Activated T-helper 2 cell treated with anti-CD3 and anti-CD28 coated beads, Interferon-gamma antibody, Interleukin-2, Interleukin-4, amounts not matched to agents 10 μg/mL and 5 μg/mL and 100 μg/mL, durations not matched to agents 14 hours and 24 hours and 36 hours (primary cell): ENCODE measurements at regions not wholly inside any gene's neighbourhood (a gene's known extent, or its start where the extent isn't known, plus 50 kb on each side); places are given as distances from the start of the nearest gene placed in this dataset.

Experiments used
- DNase-seq: peaks from one replicate; pipeline ENCODE4 v3.0.0; 2021; ENCODE audit warnings: low spot score
- H3K27ac Mint-ChIP-seq: one replicate; pipeline ENCODE4 v1.8.0; 2021; ENCODE audit warnings: mixed read lengths
- H3K27me3 Mint-ChIP-seq: one replicate; pipeline ENCODE4 v1.8.0; 2021; ENCODE audit warnings: low read depth, mixed read lengths
- H3K36me3 Mint-ChIP-seq: one replicate; pipeline ENCODE4 v1.8.0; 2021; ENCODE audit warnings: low read depth, mixed read lengths
- H3K4me1 Mint-ChIP-seq: one replicate; pipeline ENCODE4 v1.8.0; 2021; ENCODE audit warnings: low read depth, mixed read lengths
- H3K4me3 Mint-ChIP-seq: one replicate; pipeline ENCODE4 v1.8.0; 2021; ENCODE audit warnings: low read depth, mild to moderate bottlenecking, moderate library complexity, mixed read lengths
- H3K9me3 Mint-ChIP-seq: one replicate; pipeline ENCODE4 v1.8.0; 2021; ENCODE audit warnings: mixed read lengths
- intact Hi-C: fragments of 100-400 bp; cut with micrococcal nuclease; formaldehyde crosslinking; loops from one replicate; pipeline ENCODE4 v1.15.1; 2023

DNA sequence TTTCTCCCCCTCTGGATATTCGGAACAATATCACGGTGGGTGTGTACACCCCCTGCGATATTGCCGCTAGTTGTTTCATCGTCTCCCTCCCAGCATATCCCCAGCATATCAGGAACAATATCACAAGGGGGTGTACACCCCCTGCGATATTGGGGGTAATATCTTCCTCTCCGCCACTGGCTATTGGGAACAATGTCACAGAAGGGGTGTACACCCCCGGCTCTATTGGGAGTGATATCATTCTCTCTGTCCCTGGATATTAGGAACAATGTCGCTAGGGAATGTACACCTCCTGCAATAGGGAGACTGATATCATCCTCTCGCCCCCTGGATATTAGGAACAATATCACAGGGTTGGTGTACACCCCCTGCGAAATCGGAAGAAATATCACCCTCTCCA lies 1932.0 kb downstream of the SUCLG1 start:
- Mint-ChIP-seq H3K27me3 (no peaks in the 10 kb centered on the region), H3K27ac (no peak overlapping the region), H3K4me1 (no peaks in the 10 kb centered on the region), H3K36me3 (no peaks in the 10 kb centered on the region), H3K9me3 (peaks cover 11% of the 10 kb centered on the region), H3K4me3 (no peak overlapping the region)
- intact Hi-C loops = loop anchor here (10.0 kb wide), 1 partner anchor 818 kb away; no protein-coding TSS in a partner anchor
- no peak for DNase-seq

DNA sequence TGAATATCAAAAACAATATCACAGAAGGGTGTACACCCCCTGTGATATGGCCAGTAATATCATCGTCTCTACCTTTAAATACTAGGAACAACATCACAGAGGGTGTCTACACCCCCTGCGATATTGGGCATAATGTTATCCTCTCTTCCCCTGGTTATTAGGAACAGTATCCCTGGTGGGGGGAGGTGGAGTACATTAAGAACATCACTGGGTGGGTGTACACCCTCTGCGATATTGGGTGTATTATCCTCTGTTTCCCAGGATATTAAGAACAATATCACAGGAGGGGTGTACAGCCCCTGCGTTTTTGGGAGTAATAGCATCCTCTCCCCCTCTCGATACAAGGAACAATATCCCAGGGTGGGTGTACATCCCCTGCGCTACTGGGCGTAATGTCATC lies 1932.8 kb downstream of the SUCLG1 start:
- intact Hi-C loops = loop anchor here (10.0 kb wide), 1 partner anchor 819 kb away; no protein-coding TSS in a partner anchor
- Mint-ChIP-seq H3K4me1 (no peaks in the 10 kb centered on the region), H3K9me3 (peaks cover 17% of the 10 kb centered on the region), H3K4me3 (no peak overlapping the region), H3K36me3 (no peaks in the 10 kb centered on the region), H3K27me3 (no peaks in the 10 kb centered on the region), H3K27ac (no peak overlapping the region)
- DNase-seq = no peak

DNA sequence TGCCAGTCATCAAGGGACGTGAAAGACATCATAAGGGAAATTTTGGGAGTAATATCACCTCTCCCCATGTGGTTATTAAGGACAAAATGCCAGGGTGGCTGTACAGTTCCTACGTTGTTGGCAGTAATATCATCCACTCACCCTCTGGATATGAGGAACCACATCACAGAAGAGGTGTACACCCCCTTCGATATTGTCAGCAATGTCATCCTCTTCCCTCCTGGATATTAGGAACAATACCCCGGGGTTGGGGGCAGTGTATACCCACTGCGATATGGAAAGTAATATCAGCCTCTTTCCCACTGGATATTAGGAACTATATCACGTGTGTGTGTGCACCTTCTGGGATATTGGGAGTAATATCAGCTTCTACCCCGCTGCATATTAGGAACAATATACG lies 1933.3 kb downstream of the SUCLG1 start:
- Mint-ChIP-seq H3K4me3 (no peak overlapping the region), H3K27me3 (no peaks in the 10 kb centered on the region), H3K36me3 (no peaks in the 10 kb centered on the region), H3K9me3 (peaks cover 17% of the 10 kb centered on the region), H3K4me1 (no peaks in the 10 kb centered on the region), H3K27ac (no peak overlapping the region)
- intact Hi-C loops = loop anchor here (10.0 kb wide), 1 partner anchor 819 kb away; no protein-coding TSS in a partner anchor
- no peak for DNase-seq

DNA sequence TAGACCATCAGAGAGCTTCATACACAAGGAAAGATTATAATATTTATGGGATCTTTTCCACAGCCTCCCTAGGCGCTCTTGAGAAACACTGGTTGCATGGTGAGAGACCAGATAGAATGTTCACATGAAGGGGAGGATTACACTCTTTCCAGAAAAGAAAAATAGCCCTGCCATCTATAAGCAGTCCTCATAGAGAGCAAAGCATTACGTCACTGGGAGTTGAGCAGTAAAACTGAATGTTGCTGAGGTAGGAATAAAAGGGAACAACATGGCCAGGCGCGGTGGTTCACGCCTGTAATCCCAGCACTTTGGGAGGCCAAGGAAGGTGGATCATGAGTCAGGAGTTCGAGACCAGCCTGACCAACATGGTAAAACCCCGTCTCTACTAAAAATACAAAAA lies 1934.3 kb downstream of the SUCLG1 start:
- no peak overlapping the region for H3K4me3 Mint-ChIP-seq
- intact Hi-C loops = loop anchor here (10.0 kb wide), 1 partner anchor 820 kb away; no protein-coding TSS in a partner anchor
- no peak overlapping the region for H3K27ac Mint-ChIP-seq
- H3K27me3 Mint-ChIP-seq = no peaks in the 10 kb centered on the region
- no peaks in the 10 kb centered on the region for H3K4me1 Mint-ChIP-seq
- no peak for DNase-seq
- peaks cover 17% of the 10 kb centered on the region for H3K9me3 Mint-ChIP-seq
- H3K36me3 Mint-ChIP-seq = no peaks in the 10 kb centered on the region

DNA sequence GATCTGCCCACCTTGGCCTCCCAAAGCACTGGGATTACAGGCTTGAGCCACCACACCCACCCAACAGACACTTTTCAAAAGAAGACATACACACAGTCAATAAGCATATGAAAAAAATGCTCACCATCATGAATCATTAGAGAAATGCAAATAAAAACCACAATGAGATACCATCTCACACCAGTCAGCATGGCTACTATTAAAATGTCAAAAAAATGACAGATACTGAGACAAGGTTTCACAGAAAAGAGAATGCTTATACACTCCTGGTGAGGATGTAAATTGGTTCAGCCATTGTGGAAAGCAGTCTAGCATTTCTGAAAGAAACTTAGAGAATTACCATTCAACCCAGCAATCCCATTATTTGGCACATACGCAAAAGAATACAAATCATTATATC lies 1947.2 kb downstream of the SUCLG1 start:
- H3K36me3 Mint-ChIP-seq = no peaks in the 10 kb centered on the region
- H3K4me1 Mint-ChIP-seq = no peaks in the 10 kb centered on the region
- no peak overlapping the region for H3K27ac Mint-ChIP-seq
- no peaks in the 10 kb centered on the region for H3K27me3 Mint-ChIP-seq
- intact Hi-C loops = no loop called here
- no peak for DNase-seq
- peaks cover 11% of the 10 kb centered on the region for H3K9me3 Mint-ChIP-seq
- H3K4me3 Mint-ChIP-seq = no peak overlapping the region

DNA sequence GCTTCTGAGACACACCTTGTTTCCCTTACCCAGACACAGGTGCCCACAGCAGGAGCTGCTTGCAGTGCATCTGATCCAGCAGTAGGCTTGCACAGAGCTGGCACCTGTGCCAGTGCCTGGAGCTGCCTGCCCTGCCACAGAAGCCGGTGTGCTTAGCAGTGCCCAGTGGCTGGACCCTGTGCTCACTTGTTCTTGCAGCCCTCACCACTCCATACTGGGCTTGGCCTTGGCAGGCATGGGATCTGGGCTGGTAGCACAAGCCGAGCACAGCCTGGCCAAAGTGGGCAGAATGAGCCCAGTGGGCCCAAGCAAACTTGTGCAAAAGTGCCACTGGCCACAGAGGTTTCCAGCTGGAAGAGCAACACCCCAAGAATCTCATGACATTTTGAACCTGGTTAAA lies 1950.4 kb downstream of the SUCLG1 start:
- Mint-ChIP-seq H3K27me3 (no peaks in the 10 kb centered on the region), H3K36me3 (no peaks in the 10 kb centered on the region), H3K9me3 (peaks cover 19% of the 10 kb centered on the region), H3K4me1 (no peaks in the 10 kb centered on the region), H3K27ac (no peak overlapping the region), H3K4me3 (no peak overlapping the region)
- DNase-seq = no peak
- intact Hi-C loops = no loop called here

DNA sequence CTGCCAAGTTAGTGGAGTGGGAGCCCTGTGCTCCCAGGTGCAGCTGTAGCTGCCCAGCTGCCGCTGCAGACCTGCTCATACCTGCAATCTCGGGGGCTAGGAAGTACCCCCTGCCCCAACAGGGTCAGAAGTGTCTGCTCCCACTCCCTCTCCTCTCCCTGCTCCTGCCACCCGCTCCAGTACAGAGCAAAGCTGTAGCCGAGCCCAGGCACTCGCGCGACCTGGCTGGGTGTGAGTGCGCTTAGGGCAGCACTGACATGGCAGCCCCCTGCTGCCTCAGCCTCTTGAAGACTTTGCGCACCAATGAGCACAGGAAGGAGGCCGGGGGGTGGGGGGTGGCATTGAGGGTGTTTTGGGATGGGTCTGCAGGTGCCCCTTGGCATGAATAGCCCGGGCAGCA lies 1951.4 kb downstream of the SUCLG1 start:
- H3K9me3 Mint-ChIP-seq = peaks cover 28% of the 10 kb centered on the region
- no peak overlapping the region for H3K4me3 Mint-ChIP-seq
- no peaks in the 10 kb centered on the region for H3K27me3 Mint-ChIP-seq
- no peaks in the 10 kb centered on the region for H3K4me1 Mint-ChIP-seq
- H3K36me3 Mint-ChIP-seq = no peaks in the 10 kb centered on the region
- intact Hi-C loops = no loop called here
- no peak for DNase-seq
- H3K27ac Mint-ChIP-seq = no peak overlapping the region

DNA sequence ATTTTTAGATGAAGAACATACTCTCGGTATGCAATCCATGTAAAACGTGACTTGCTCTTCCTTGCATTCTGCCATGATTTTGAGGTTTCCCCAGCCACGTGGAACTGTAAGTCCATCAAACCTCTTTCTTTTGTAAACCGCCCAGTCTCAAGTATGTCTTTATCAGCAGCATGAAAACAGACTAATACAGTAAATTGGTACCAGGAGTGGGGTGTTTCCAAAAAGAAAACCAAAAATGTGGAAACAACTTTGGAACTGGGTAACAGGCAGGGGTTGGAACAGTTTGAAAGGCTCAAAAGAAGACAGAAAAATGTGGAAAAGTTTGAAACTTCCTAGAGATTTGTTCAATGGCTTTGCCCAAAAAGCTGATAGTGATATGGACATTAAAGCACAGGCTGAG lies 1957.9 kb downstream of the SUCLG1 start:
- no peaks in the 10 kb centered on the region for H3K27me3 Mint-ChIP-seq
- intact Hi-C loops = no loop called here
- DNase-seq = no peak
- H3K36me3 Mint-ChIP-seq = no peaks in the 10 kb centered on the region
- no peak overlapping the region for H3K27ac Mint-ChIP-seq
- no peaks in the 10 kb centered on the region for H3K4me1 Mint-ChIP-seq
- H3K9me3 Mint-ChIP-seq = peaks cover 63% of the 10 kb centered on the region
- H3K4me3 Mint-ChIP-seq = no peak overlapping the region

DNA sequence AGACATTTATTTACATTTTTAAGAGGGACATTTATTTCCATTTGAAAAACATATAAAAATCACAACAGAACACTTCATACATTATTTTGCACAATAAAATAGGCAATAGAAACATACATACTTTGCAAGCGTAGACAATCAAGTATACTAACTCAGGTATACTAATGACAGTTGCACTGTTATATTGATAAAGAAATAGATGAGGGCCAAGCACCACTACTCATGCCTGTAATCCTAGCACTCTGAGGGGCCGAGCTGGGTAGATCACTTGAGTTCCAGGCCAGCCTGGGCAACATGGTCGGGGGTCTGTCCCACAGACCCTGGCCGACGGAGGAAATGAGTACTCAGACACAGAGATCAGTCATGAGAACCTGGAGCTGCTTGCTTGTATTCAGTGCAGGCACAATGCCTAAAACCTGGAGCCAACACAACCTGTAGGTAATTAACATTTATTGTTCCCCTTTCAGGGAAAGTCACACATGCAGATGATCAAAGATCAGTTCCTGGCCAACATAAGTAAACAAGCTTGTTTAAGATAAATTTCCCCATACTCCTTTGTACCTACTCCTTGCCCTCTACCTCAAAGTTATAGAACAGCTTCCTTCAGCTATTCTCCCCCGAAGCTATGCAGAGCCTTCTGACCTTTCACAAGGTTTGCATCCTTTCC lies 1960.2 kb downstream of the SUCLG1 start:
- intact Hi-C loops = no loop called here
- H3K4me3 Mint-ChIP-seq = no peak overlapping the region
- peaks cover 61% of the 10 kb centered on the region for H3K9me3 Mint-ChIP-seq
- H3K27me3 Mint-ChIP-seq = no peaks in the 10 kb centered on the region
- no peaks in the 10 kb centered on the region for H3K36me3 Mint-ChIP-seq
- H3K27ac Mint-ChIP-seq = no peak overlapping the region
- H3K4me1 Mint-ChIP-seq = no peaks in the 10 kb centered on the region
- DNase-seq = no peak

DNA sequence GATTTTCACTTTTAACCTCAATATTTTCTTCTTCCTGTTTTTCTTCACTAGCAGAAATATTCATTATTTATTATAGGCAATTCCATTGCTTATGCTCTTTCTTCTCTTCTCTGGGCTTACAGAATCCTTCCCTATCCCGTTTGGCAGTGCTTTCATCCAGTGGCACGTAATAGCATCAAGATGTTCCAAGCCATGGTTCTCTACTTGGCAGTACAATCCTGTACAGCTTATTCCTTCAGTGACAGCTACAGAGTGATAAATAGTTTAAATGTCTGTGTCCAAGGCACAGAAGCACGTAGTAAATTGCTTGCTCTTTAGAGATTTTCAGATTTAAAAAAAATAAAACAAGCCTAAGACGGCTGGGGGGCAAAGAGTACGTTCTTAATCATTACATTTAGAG lies 1964.3 kb downstream of the SUCLG1 start:
- no peaks in the 10 kb centered on the region for H3K27me3 Mint-ChIP-seq
- no peak for DNase-seq

DNA sequence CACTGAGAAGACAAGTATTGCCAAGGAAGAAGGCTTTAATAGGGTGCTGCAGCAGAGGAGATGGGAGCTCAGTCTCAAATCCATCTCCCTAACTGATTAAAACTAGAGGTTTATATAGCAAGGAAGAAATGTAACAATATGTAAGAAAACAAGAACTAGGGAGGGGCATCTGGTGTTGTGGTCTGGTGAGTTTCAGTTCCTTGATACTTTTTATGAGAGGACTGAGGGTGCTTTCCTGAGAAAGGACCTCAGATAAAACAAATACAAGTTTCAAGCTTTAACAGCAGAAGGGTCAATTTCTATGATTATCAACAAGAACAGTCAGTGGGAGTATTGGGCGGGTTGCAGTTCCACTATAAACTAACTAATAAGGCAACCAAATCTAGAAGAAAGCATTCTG lies 1967.5 kb downstream of the SUCLG1 start:
- no peaks in the 10 kb centered on the region for H3K4me1 Mint-ChIP-seq
- no peak overlapping the region for H3K27ac Mint-ChIP-seq
- H3K27me3 Mint-ChIP-seq = no peaks in the 10 kb centered on the region
- no peak overlapping the region for H3K4me3 Mint-ChIP-seq
- H3K9me3 Mint-ChIP-seq = peaks cover 32% of the 10 kb centered on the region
- no peaks in the 10 kb centered on the region for H3K36me3 Mint-ChIP-seq
- no peak for DNase-seq
- intact Hi-C loops = no loop called here

More for the DNA sequence above, 1964.3 kb downstream of the SUCLG1 start:
- Mint-ChIP-seq H3K9me3 (peaks cover 45% of the 10 kb centered on the region), H3K36me3 (no peaks in the 10 kb centered on the region), H3K4me3 (no peak overlapping the region), H3K4me1 (no peaks in the 10 kb centered on the region), H3K27ac (no peak overlapping the region)
- intact Hi-C loops = no loop called here

DNA sequence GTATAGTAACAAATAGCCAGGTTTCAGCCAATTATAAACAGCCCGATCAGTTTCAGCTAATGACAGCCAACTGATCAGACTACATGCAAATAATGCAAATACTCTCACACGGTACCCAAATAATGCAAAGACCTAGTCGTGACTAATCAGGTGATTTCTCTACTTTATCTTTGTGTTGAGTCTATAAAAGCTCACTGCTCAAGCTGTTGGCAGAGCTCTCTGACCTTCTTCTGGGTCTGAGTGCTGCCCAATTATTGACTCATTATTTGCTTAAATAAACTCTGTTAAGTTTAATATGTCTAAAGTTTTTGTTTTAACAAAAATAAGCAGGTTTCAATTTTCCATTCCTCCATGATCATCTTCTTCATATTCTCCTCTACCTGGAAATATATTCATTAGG lies 1971.7 kb downstream of the SUCLG1 start:
- DNase-seq = no peak
- peaks cover 34% of the 10 kb centered on the region for H3K9me3 Mint-ChIP-seq
- H3K36me3 Mint-ChIP-seq = no peaks in the 10 kb centered on the region
- no peaks in the 10 kb centered on the region for H3K27me3 Mint-ChIP-seq
- H3K27ac Mint-ChIP-seq = no peak overlapping the region
- no peak overlapping the region for H3K4me3 Mint-ChIP-seq
- H3K4me1 Mint-ChIP-seq = no peaks in the 10 kb centered on the region
- intact Hi-C loops = no loop called here

DNA sequence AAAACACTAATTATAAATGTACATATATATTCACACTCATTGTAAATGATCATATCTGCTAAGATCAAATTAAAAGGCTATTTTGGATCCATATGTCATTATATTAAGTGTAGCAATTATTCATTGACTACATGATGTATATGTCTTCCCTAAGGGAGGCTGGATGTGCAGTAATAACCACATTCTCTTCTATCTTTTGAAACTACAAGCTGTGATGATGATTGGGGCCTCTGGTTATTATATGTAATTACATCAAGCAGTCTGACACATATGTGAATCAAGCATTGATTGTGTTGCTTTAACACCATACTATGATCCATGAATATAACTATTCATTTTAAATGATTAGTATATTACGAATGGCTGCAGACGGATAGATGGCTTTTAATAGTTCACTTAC lies 1973.4 kb downstream of the SUCLG1 start:
- Mint-ChIP-seq H3K9me3 (peaks cover 34% of the 10 kb centered on the region), H3K4me1 (no peaks in the 10 kb centered on the region), H3K27me3 (no peaks in the 10 kb centered on the region), H3K4me3 (no peak overlapping the region), H3K36me3 (no peaks in the 10 kb centered on the region), H3K27ac (no peak overlapping the region)
- intact Hi-C loops = no loop called here
- DNase-seq = no peak

DNA sequence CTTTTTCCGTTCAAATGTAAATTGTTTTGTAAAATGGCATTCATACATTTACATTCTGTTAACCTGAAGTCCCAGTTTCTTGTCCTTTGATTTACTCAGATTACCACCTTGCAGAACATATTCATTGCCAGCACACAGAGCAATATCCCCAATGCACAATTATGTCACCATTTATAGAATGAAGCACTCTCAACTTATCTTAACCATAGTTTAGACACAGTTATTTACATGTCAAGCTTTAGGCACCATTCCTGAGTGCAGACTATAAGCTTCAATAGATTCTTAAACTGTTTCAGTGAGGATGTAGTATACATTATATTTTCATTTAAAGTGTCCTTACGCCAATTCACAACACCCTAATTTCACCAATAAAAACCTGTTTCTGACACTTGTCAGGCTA lies 1977.9 kb downstream of the SUCLG1 start:
- Mint-ChIP-seq H3K27ac (no peak overlapping the region), H3K9me3 (peaks cover 37% of the 10 kb centered on the region), H3K4me3 (no peak overlapping the region), H3K36me3 (no peaks in the 10 kb centered on the region), H3K4me1 (no peaks in the 10 kb centered on the region), H3K27me3 (no peaks in the 10 kb centered on the region)
- DNase-seq = no peak
- intact Hi-C loops = no loop called here
